ENCODE measurements at regions not wholly inside any gene's neighbourhood (a gene's known extent, or its start where the extent isn't known, plus 50 kb on each side); places are given as distances from the start of the nearest gene placed in this dataset.

- Mint-ChIP-seq H3K27me3 (ENCODE audit: unreplicated experiment) (peaks cover 3% of the 10 kb centered on the region), H3K4me3 (ENCODE audit: unreplicated experiment) (no peak overlapping the region), H3K27ac (ENCODE audit: unreplicated experiment) (no peak overlapping the region), H3K9me3 (ENCODE audit: unreplicated experiment) (no peaks in the 10 kb centered on the region), H3K36me3 (ENCODE audit: unreplicated experiment) (no peaks in the 10 kb centered on the region), H3K4me1 (ENCODE audit: unreplicated experiment) (no peaks in the 10 kb centered on the region)
- no peak for TF ChIP-seq CTCF (IDR thresholded peaks at IDR 0.05)
- no peak for DNase-seq (ENCODE audit: extremely low spot score, unreplicated experiment)
Measured at GRCh38 chr18:24817150-24817549, 356.7 kb downstream of the HRH4 start.

GRCh38 chr18:24817587-24818371 is 357.3 kb downstream of the HRH4 start:
- Mint-ChIP-seq H3K27ac (ENCODE audit: unreplicated experiment) (no peak overlapping the region), H3K4me1 (ENCODE audit: unreplicated experiment) (no peaks in the 10 kb centered on the region), H3K36me3 (ENCODE audit: unreplicated experiment) (no peaks in the 10 kb centered on the region), H3K4me3 (ENCODE audit: unreplicated experiment) (no peak overlapping the region), H3K27me3 (ENCODE audit: unreplicated experiment) (peaks cover 3% of the 10 kb centered on the region), H3K9me3 (ENCODE audit: unreplicated experiment) (no peaks in the 10 kb centered on the region)
- no peak for DNase-seq (ENCODE audit: extremely low spot score, unreplicated experiment)
- TF ChIP-seq CTCF (IDR thresholded peaks at IDR 0.05), result no peak

- no peak overlapping the region for H3K27ac Mint-ChIP-seq (ENCODE audit: unreplicated experiment)
- TF ChIP-seq CTCF (IDR thresholded peaks at IDR 0.05), result no peak
- H3K36me3 Mint-ChIP-seq (ENCODE audit: unreplicated experiment), result no peaks in the 10 kb centered on the region
- H3K27me3 Mint-ChIP-seq (ENCODE audit: unreplicated experiment), result peaks cover 3% of the 10 kb centered on the region
- no peaks in the 10 kb centered on the region for H3K9me3 Mint-ChIP-seq (ENCODE audit: unreplicated experiment)
- no peaks in the 10 kb centered on the region for H3K4me1 Mint-ChIP-seq (ENCODE audit: unreplicated experiment)
- no peak overlapping the region for H3K4me3 Mint-ChIP-seq (ENCODE audit: unreplicated experiment)
- no peak for DNase-seq (ENCODE audit: extremely low spot score, unreplicated experiment)
Measured at GRCh38 chr18:24818441-24818840, 358.0 kb downstream of the HRH4 start.

- Mint-ChIP-seq H3K36me3 (ENCODE audit: unreplicated experiment) (no peaks in the 10 kb centered on the region), H3K27me3 (ENCODE audit: unreplicated experiment) (peaks cover 3% of the 10 kb centered on the region), H3K4me1 (ENCODE audit: unreplicated experiment) (no peaks in the 10 kb centered on the region)
Measured at GRCh38 chr18:24819141-24819890, 358.9 kb downstream of the HRH4 start.

More at GRCh38 chr18:24819141-24819890, 358.9 kb downstream of the HRH4 start:
- no peak for DNase-seq (ENCODE audit: extremely low spot score, unreplicated experiment)
- no peaks in the 10 kb centered on the region for H3K9me3 Mint-ChIP-seq (ENCODE audit: unreplicated experiment)
- no peak for TF ChIP-seq CTCF (IDR thresholded peaks at IDR 0.05)
- no peak overlapping the region for H3K27ac Mint-ChIP-seq (ENCODE audit: unreplicated experiment)
- H3K4me3 Mint-ChIP-seq (ENCODE audit: unreplicated experiment), result no peak overlapping the region

All from osteocyte (in vitro differentiated cells).